ENCODE measurements at regions not wholly inside any gene's neighbourhood (a gene's known extent, or its start where the extent isn't known, plus 50 kb on each side); places are given as distances from the start of the nearest gene placed in this dataset.
"Not testable (repeated sequence)": the region's sequence is repeated elsewhere in the genome, so short reads cannot be mapped to it uniquely, and the experiment has no call there.

- no peak for DNase-seq
- in situ Hi-C loops (cut with HindIII; ENCODE audit: low pct_ligation_motif_present, low pct_unique_long_range_greater_than_20kb, low sequenced_read_pairs): no loop called here
Observed at GRCh38 chr20:29876911-29877285, 1380.6 kb upstream of the DEFB115 start.

DNA sequence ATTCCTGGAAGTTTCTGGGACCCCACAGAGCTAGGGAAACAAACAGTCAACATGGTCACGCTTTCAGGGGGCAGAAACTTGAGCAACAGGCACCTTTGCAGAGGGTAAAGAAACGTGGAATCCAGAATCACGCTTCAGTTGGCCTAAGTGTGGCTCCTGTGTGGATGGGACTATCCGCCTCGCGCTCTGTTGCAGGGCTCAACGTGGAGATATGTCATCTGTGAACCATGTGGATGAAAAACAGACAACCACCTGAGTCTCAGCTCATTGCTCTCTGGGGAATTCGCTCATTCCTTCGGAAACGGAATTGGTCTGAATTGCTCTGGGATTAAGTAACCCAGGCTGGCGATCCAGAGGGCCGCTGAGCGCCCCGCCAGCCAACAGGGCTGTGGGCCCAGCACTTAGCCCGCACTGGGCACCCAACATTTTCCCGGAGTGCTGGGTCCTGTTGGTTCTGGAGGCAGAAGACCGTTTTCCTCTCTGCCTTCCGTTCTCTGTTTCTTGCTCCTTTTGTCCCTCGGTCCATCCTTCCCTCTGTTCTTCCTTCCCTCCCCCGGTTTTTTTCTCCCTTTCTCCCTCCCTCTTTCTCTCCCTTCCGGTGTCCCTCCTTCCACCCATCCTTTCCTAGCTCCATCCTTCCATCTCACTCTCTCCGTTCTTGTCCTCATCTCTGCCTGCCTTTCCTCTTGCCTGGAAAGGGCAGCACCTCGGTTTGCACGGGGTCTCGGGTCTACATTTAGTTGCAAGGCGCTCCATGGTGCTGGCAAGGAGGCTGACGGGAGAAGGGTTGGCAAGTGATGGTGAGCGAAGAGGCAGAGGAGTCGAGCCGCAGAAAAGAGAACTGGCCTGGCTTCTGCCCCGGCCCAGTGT is 1379.8 kb upstream of the DEFB115 start:
- in situ Hi-C loops (cut with HindIII; ENCODE audit: low pct_ligation_motif_present, low pct_unique_long_range_greater_than_20kb, low sequenced_read_pairs): not testable (repeated sequence)

DNA sequence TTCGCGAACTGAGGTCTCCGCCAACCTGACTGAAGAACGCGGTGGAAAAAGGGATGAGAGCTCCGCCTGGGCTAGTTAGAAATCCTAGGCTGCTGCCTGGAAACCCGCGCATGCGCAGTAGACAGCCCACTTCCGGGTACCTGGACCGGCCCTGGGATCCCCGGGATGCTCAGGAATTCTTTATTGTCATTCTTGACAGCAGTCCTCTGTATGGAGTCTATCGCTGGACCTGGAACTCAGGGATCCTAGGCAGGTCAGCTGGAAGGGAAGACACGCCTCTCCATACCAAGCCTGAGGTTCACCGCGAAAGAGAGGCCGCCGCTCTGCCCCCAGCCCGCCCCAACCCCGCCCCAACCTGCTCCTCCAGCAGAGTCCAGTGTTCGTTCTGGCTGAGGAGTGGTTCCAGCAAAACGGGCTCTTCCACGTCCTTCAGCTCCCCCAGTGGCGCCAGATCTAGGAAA is 1379.2 kb upstream of the DEFB115 start:
- in situ Hi-C loops (cut with HindIII; ENCODE audit: low pct_ligation_motif_present, low pct_unique_long_range_greater_than_20kb, low sequenced_read_pairs): no loop called here
- no peak for DNase-seq

More for the DNA sequence above, 1379.8 kb upstream of the DEFB115 start:
- DNase-seq: not testable (repeated sequence)

- DNase-seq: no peak
- in situ Hi-C loops (cut with HindIII; ENCODE audit: low pct_ligation_motif_present, low pct_unique_long_range_greater_than_20kb, low sequenced_read_pairs): no loop called here
Observed at GRCh38 chr20:29878777-29879442, 1378.6 kb upstream of the DEFB115 start.

- in situ Hi-C loops (cut with HindIII; ENCODE audit: low pct_ligation_motif_present, low pct_unique_long_range_greater_than_20kb, low sequenced_read_pairs); DNase-seq: not testable (repeated sequence)
Observed at GRCh38 chr20:29881107-29881506, 1376.4 kb upstream of the DEFB115 start.

DNA sequence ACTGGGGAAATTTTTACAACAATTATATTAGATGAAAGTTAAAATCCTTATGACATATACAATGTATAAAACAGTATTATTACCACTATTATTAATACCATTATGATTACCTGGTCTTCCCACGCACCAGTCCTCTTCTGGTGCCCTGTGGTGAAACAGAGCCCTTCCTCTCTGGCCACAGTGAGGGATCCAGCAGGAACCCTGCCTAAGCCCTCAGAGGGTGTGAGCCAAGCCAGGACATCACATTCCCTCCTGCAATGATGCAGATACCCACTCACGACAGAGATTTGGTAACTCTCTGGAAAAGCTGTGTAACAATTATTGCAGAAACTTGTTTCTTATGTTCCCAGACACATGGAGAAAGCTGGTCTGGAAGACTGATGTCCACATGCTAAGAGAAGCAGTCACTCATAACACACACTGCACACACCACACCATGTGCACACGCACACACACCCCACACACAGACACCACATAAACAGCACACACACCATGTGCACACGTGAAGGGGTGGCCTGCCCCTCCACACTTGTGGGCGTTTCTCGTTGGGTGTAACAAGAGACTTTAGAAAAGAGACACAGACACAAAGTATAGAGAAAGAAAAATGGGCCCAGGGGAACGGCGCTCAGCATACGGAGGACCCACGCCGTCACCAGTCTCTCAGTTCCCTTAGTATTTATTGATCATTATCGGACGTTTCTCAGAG is 1373.8 kb upstream of the DEFB115 start:
- DNase-seq; in situ Hi-C loops (cut with HindIII; ENCODE audit: low pct_ligation_motif_present, low pct_unique_long_range_greater_than_20kb, low sequenced_read_pairs): not testable (repeated sequence)

GRCh38 chr20:29884322-29884721 is 1373.1 kb upstream of the DEFB115 start:
- in situ Hi-C loops (cut with HindIII; ENCODE audit: low pct_ligation_motif_present, low pct_unique_long_range_greater_than_20kb, low sequenced_read_pairs); DNase-seq: not testable (repeated sequence)

- in situ Hi-C loops (cut with HindIII; ENCODE audit: low pct_ligation_motif_present, low pct_unique_long_range_greater_than_20kb, low sequenced_read_pairs); DNase-seq: not testable (repeated sequence)
Observed at GRCh38 chr20:29885282-29886185, 1371.9 kb upstream of the DEFB115 start.

- DNase-seq; in situ Hi-C loops (cut with HindIII; ENCODE audit: low pct_ligation_motif_present, low pct_unique_long_range_greater_than_20kb, low sequenced_read_pairs): not testable (repeated sequence)
Observed at GRCh38 chr20:29891555-29891954, 1365.9 kb upstream of the DEFB115 start.
